ENCODE measurements at regions not wholly inside any gene's neighbourhood (a gene's known extent, or its start where the extent isn't known, plus 50 kb on each side); places are given as distances from the start of the nearest gene placed in this dataset.

GRCh38 chr2:16181741-16182090 lies 241.4 kb downstream of the MYCN start:
- TF ChIP-seq CTCF (IDR thresholded peaks at IDR 0.05; ENCODE audit: low read depth, low read length, missing control alignments) = no peak
- H3K4me3 ChIP-seq (ENCODE audit: low read depth, low read length) = no peak overlapping the region
- DNase-seq (ENCODE audit: low read depth) = no peak

- H3K4me3 ChIP-seq (ENCODE audit: low read depth, low read length) = no peak overlapping the region
- no peak for DNase-seq (ENCODE audit: low read depth)
- TF ChIP-seq CTCF (IDR thresholded peaks at IDR 0.05; ENCODE audit: low read depth, low read length, missing control alignments) = no peak
These were observed 240.9 kb downstream of the MYCN start for GRCh38 chr2:16181062-16181740.

- no peak for TF ChIP-seq CTCF (IDR thresholded peaks at IDR 0.05; ENCODE audit: low read depth, low read length, missing control alignments)
- DNase-seq (ENCODE audit: low read depth) = no peak
- H3K4me3 ChIP-seq (ENCODE audit: low read depth, low read length) = no peak overlapping the region
These were observed 240.3 kb downstream of the MYCN start for GRCh38 chr2:16180631-16181030.

- TF ChIP-seq CTCF (IDR thresholded peaks at IDR 0.05; ENCODE audit: low read depth, low read length, missing control alignments) = no peak
- DNase-seq (ENCODE audit: low read depth) = no peak
- H3K4me3 ChIP-seq (ENCODE audit: low read depth, low read length) = no peak overlapping the region
These were observed 239.5 kb downstream of the MYCN start for GRCh38 chr2:16179701-16180416.

- TF ChIP-seq CTCF (IDR thresholded peaks at IDR 0.05; ENCODE audit: low read depth, low read length, missing control alignments) = no peak
- DNase-seq (ENCODE audit: low read depth) = no peak
- no peak overlapping the region for H3K4me3 ChIP-seq (ENCODE audit: low read depth, low read length)
These were observed 238.3 kb downstream of the MYCN start for GRCh38 chr2:16178551-16179130.

GRCh38 chr2:16177671-16178180 lies 237.4 kb downstream of the MYCN start:
- H3K4me3 ChIP-seq (ENCODE audit: low read depth, low read length) = no peak overlapping the region
- TF ChIP-seq CTCF (IDR thresholded peaks at IDR 0.05; ENCODE audit: low read depth, low read length, missing control alignments) = no peak
- no peak for DNase-seq (ENCODE audit: low read depth)

Data from GM12864 (cell line).